ENCODE measurements at regions not wholly inside any gene's neighbourhood (a gene's known extent, or its start where the extent isn't known, plus 50 kb on each side); places are given as distances from the start of the nearest gene placed in this dataset.

GRCh38 chr2:200099256-200099655 is 143.9 kb downstream of the MAIP1 start:
- H3K4me3 Mint-ChIP-seq (ENCODE audit: unreplicated experiment) = no peak overlapping the region
- no peak for DNase-seq
- H3K9me3 Mint-ChIP-seq (ENCODE audit: unreplicated experiment) = peaks cover 17% of the 10 kb centered on the region
- POLR2A ChIA-PET = no interaction called here
- Histone ChIP-seq H3K9me3 (no peaks in the 10 kb centered on the region), H3K27me3 (replicated peaks; ENCODE audit: control insufficient read depth, insufficient read depth, low read length) (no peaks in the 10 kb centered on the region), H3K4me3 (ENCODE audit: low read depth, low read length) (no peak overlapping the region), H3K36me3 (ENCODE audit: control insufficient read depth, insufficient read depth, low read length) (no peaks in the 10 kb centered on the region), H3K4me1 (0 out of 2 replicates have a peak, but pooled peaks cover 6% of the 10 kb centered on the region)
- intact Hi-C loops (cut with micrococcal nuclease; ENCODE audit: unreplicated experiment) = no loop called here
- CTCF ChIA-PET = no interaction called here
- no peaks in the 10 kb centered on the region for H3K36me3 Mint-ChIP-seq (ENCODE audit: insufficient read depth, unreplicated experiment)
- no peak for TF ChIP-seq CTCF (IDR thresholded peaks at IDR 0.05; ENCODE audit: insufficient read depth in 1 of 2, low read depth in 1 of 2, low read length in 1 of 2, severe bottlenecking in 1 of 2, unreplicated experiment in 1 of 2)
- H3K27ac Mint-ChIP-seq (ENCODE audit: unreplicated experiment) = no peak overlapping the region
- BruUV-seq (replicated peaks) = no TSS peak
- peaks cover 7% of the 10 kb centered on the region for H3K4me1 Mint-ChIP-seq (ENCODE audit: low read depth, unreplicated experiment)
- no peaks in the 10 kb centered on the region for H3K27me3 Mint-ChIP-seq (ENCODE audit: insufficient read depth, unreplicated experiment)

- no peaks in the 10 kb centered on the region for H3K27me3 ChIP-seq (replicated peaks; ENCODE audit: control insufficient read depth, insufficient read depth, low read length)
- ChIA-PET POLR2A (no interaction called here), CTCF (no interaction called here)
- no peak overlapping the region for H3K4me3 Mint-ChIP-seq (ENCODE audit: unreplicated experiment)
- H3K4me1 Mint-ChIP-seq (ENCODE audit: low read depth, unreplicated experiment) = peaks cover 7% of the 10 kb centered on the region
- intact Hi-C loops (cut with micrococcal nuclease; ENCODE audit: unreplicated experiment) = no loop called here
- H3K36me3 ChIP-seq (ENCODE audit: control insufficient read depth, insufficient read depth, low read length) = no peaks in the 10 kb centered on the region
- H3K4me1 ChIP-seq = 0 out of 2 replicates have a peak, but pooled peaks cover 6% of the 10 kb centered on the region
- no peak for DNase-seq
- H3K36me3 Mint-ChIP-seq (ENCODE audit: insufficient read depth, unreplicated experiment) = no peaks in the 10 kb centered on the region
- BruUV-seq (replicated peaks) = no TSS peak
- H3K9me3 ChIP-seq = no peaks in the 10 kb centered on the region
- H3K9me3 Mint-ChIP-seq (ENCODE audit: unreplicated experiment) = peaks cover 17% of the 10 kb centered on the region
- no peak for TF ChIP-seq CTCF (IDR thresholded peaks at IDR 0.05; ENCODE audit: insufficient read depth in 1 of 2, low read depth in 1 of 2, low read length in 1 of 2, severe bottlenecking in 1 of 2, unreplicated experiment in 1 of 2)
- H3K4me3 ChIP-seq (ENCODE audit: low read depth, low read length) = no peak overlapping the region
- no peak overlapping the region for H3K27ac Mint-ChIP-seq (ENCODE audit: unreplicated experiment)
- no peaks in the 10 kb centered on the region for H3K27me3 Mint-ChIP-seq (ENCODE audit: insufficient read depth, unreplicated experiment)
These were observed 144.6 kb downstream of the MAIP1 start for GRCh38 chr2:200100027-200100426.

GRCh38 chr2:200101922-200102321 is 146.5 kb downstream of the MAIP1 start:
- no peaks in the 10 kb centered on the region for H3K27me3 ChIP-seq (replicated peaks; ENCODE audit: control insufficient read depth, insufficient read depth, low read length)
- H3K9me3 ChIP-seq = no peaks in the 10 kb centered on the region
- no peaks in the 10 kb centered on the region for H3K27me3 Mint-ChIP-seq (ENCODE audit: insufficient read depth, unreplicated experiment)
- intact Hi-C loops (cut with micrococcal nuclease; ENCODE audit: unreplicated experiment) = no loop called here
- no peaks in the 10 kb centered on the region for H3K4me1 Mint-ChIP-seq (ENCODE audit: low read depth, unreplicated experiment)
- POLR2A ChIA-PET = no interaction called here
- H3K4me3 ChIP-seq (ENCODE audit: low read depth, low read length) = no peak overlapping the region
- H3K4me1 ChIP-seq = 0 out of 2 replicates have a peak, but pooled peaks cover under 1% of the 10 kb centered on the region
- no peak overlapping the region for H3K4me3 Mint-ChIP-seq (ENCODE audit: unreplicated experiment)
- no TSS peak for BruUV-seq (replicated peaks)
- no peaks in the 10 kb centered on the region for H3K36me3 Mint-ChIP-seq (ENCODE audit: insufficient read depth, unreplicated experiment)
- DNase-seq = no peak
- H3K9me3 Mint-ChIP-seq (ENCODE audit: unreplicated experiment) = no peaks in the 10 kb centered on the region
- CTCF ChIA-PET = no interaction called here
- no peaks in the 10 kb centered on the region for H3K36me3 ChIP-seq (ENCODE audit: control insufficient read depth, insufficient read depth, low read length)
- TF ChIP-seq CTCF (IDR thresholded peaks at IDR 0.05; ENCODE audit: insufficient read depth in 1 of 2, low read depth in 1 of 2, low read length in 1 of 2, severe bottlenecking in 1 of 2, unreplicated experiment in 1 of 2) = no peak
- H3K27ac Mint-ChIP-seq (ENCODE audit: unreplicated experiment) = no peak overlapping the region

Data from Caco-2 (cell line).